ENCODE measurements at regions not wholly inside any gene's neighbourhood (a gene's known extent, or its start where the extent isn't known, plus 50 kb on each side); places are given as distances from the start of the nearest gene placed in this dataset.

- H3K36me3 Mint-ChIP-seq (ENCODE audit: low read depth) = no peaks in the 10 kb centered on the region
- H3K27me3 Mint-ChIP-seq (ENCODE audit: low read depth, poor library complexity) = peaks cover 2% of the 10 kb centered on the region
- peaks cover 1% of the 10 kb centered on the region for H3K4me1 Mint-ChIP-seq
- no peak for DNase-seq
- no peak for TF ChIP-seq CTCF (IDR thresholded peaks at IDR 0.05)
- H3K9me3 Mint-ChIP-seq = no peaks in the 10 kb centered on the region
- H3K4me3 Mint-ChIP-seq = no peak overlapping the region
- H3K27ac Mint-ChIP-seq = no peak overlapping the region
Measured at GRCh38 chr5:96143450-96143849, 181.8 kb upstream of the ELL2 start.

- H3K9me3 Mint-ChIP-seq = no peaks in the 10 kb centered on the region
- no peak for TF ChIP-seq CTCF (IDR thresholded peaks at IDR 0.05)
- DNase-seq = no peak
- no peak overlapping the region for H3K27ac Mint-ChIP-seq
- no peaks in the 10 kb centered on the region for H3K4me1 Mint-ChIP-seq
- H3K4me3 Mint-ChIP-seq = no peak overlapping the region
- no peaks in the 10 kb centered on the region for H3K36me3 Mint-ChIP-seq (ENCODE audit: low read depth)
- H3K27me3 Mint-ChIP-seq (ENCODE audit: low read depth, poor library complexity) = peaks cover 2% of the 10 kb centered on the region
Measured at GRCh38 chr5:96142786-96143434, 181.3 kb upstream of the ELL2 start.

GRCh38 chr5:96142184-96142781 is 180.6 kb upstream of the ELL2 start:
- H3K9me3 Mint-ChIP-seq = no peaks in the 10 kb centered on the region

GRCh38 chr5:96141749-96142148 is 180.1 kb upstream of the ELL2 start:
- TF ChIP-seq CTCF (IDR thresholded peaks at IDR 0.05) = no peak
- Mint-ChIP-seq H3K27ac (no peak overlapping the region), H3K9me3 (no peaks in the 10 kb centered on the region), H3K36me3 (ENCODE audit: low read depth) (no peaks in the 10 kb centered on the region), H3K4me1 (no peaks in the 10 kb centered on the region), H3K4me3 (no peak overlapping the region), H3K27me3 (ENCODE audit: low read depth, poor library complexity) (peaks cover 2% of the 10 kb centered on the region)
- DNase-seq = no peak

More at GRCh38 chr5:96142184-96142781, 180.6 kb upstream of the ELL2 start:
- no peak overlapping the region for H3K4me3 Mint-ChIP-seq
- no peaks in the 10 kb centered on the region for H3K4me1 Mint-ChIP-seq
- TF ChIP-seq CTCF (IDR thresholded peaks at IDR 0.05) = no peak
- DNase-seq = no peak
- H3K27me3 Mint-ChIP-seq (ENCODE audit: low read depth, poor library complexity) = peaks cover 2% of the 10 kb centered on the region
- no peaks in the 10 kb centered on the region for H3K36me3 Mint-ChIP-seq (ENCODE audit: low read depth)
- no peak overlapping the region for H3K27ac Mint-ChIP-seq

- no peak overlapping the region for H3K27ac Mint-ChIP-seq
- no peak for TF ChIP-seq CTCF (IDR thresholded peaks at IDR 0.05)
- H3K36me3 Mint-ChIP-seq (ENCODE audit: low read depth) = no peaks in the 10 kb centered on the region
- H3K4me1 Mint-ChIP-seq = no peaks in the 10 kb centered on the region
- DNase-seq = no peak
- no peaks in the 10 kb centered on the region for H3K27me3 Mint-ChIP-seq (ENCODE audit: low read depth, poor library complexity)
- H3K4me3 Mint-ChIP-seq = no peak overlapping the region
- no peaks in the 10 kb centered on the region for H3K9me3 Mint-ChIP-seq
Measured at GRCh38 chr5:96140496-96140895, 178.8 kb upstream of the ELL2 start.

- no peaks in the 10 kb centered on the region for H3K27me3 Mint-ChIP-seq (ENCODE audit: low read depth, poor library complexity)
- DNase-seq = no peak
- no peaks in the 10 kb centered on the region for H3K36me3 Mint-ChIP-seq (ENCODE audit: low read depth)
- no peaks in the 10 kb centered on the region for H3K4me1 Mint-ChIP-seq
- H3K27ac Mint-ChIP-seq = no peak overlapping the region
- no peak overlapping the region for H3K4me3 Mint-ChIP-seq
- no peak for TF ChIP-seq CTCF (IDR thresholded peaks at IDR 0.05)
- H3K9me3 Mint-ChIP-seq = no peaks in the 10 kb centered on the region
Measured at GRCh38 chr5:96140084-96140483, 178.4 kb upstream of the ELL2 start.
